ENCODE measurements at regions not wholly inside any gene's neighbourhood (a gene's known extent, or its start where the extent isn't known, plus 50 kb on each side); places are given as distances from the start of the nearest gene placed in this dataset.

DNA sequence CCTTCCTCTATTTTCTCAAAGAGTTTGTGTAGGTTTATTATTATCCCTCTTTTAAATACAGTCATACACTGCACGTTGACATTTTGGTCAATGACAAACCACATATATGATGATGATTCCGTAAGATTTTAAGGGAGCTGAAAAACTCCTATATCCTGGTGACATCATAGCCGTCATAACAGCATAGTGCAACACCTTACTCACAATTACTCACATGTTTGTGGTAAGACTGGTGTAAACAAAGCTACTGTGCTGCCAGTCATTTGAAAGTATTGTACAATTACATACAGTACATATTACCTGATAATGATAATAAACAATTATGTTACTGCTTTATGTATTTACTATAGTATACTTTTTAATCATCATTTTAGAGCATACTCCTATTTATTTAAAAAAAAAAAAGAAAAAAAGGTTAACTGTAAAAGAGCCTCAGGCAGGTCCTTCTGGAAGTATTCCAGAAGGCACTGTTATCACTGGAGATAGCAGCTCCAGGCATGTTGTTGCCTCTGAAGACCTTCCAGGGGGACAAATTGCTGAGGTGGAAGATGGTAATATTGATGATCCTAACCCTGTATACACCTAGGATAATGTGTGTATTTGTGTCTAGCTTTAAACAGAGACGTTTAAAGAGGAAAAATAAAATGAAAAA lies 123.3 kb upstream of the CDK1 start:
- Histone ChIP-seq H3K36me3 (no peaks in the 10 kb centered on the region), H3K27ac (no peak overlapping the region), H3K9me3 (peaks cover 0 to 20% (median 0%) of the 10 kb centered on the region in 12 donors), H3K4me1 (no peaks in the 10 kb centered on the region), H3K27me3 (no peaks in the 10 kb centered on the region), H3K4me3 (no peak overlapping the region)
- TF ChIP-seq, protein P1, sequence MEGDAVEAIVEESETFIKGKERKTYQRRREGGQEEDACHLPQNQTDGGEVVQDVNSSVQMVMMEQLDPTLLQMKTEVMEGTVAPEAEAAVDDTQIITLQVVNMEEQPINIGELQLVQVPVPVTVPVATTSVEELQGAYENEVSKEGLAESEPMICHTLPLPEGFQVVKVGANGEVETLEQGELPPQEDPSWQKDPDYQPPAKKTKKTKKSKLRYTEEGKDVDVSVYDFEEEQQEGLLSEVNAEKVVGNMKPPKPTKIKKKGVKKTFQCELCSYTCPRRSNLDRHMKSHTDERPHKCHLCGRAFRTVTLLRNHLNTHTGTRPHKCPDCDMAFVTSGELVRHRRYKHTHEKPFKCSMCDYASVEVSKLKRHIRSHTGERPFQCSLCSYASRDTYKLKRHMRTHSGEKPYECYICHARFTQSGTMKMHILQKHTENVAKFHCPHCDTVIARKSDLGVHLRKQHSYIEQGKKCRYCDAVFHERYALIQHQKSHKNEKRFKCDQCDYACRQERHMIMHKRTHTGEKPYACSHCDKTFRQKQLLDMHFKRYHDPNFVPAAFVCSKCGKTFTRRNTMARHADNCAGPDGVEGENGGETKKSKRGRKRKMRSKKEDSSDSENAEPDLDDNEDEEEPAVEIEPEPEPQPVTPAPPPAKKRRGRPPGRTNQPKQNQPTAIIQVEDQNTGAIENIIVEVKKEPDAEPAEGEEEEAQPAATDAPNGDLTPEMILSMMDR (IDR thresholded peaks at IDR 0.05): no peak
- no peak for TF ChIP-seq POLR2A (IDR thresholded peaks at IDR 0.05)
- WGBS, 4 donors: 53 to 71% (median 57%) methylated on average over 4 of the region's 4 CpGs
- no peak for ATAC-seq
- DNase-seq: no peak
- intact Hi-C loops (cut with DNase I): loop anchor here in 1 of 10 donors (10.0 kb wide), 1 partner anchor 560 kb away; no protein-coding TSS in a partner anchor

GRCh38 chr10:60652628-60653027 lies 125.7 kb upstream of the CDK1 start:
- ATAC-seq (no peak), DNase-seq (no peak)
- Histone ChIP-seq H3K36me3 (no peaks in the 10 kb centered on the region), H3K4me1 (no peaks in the 10 kb centered on the region), H3K4me3 (no peak overlapping the region), H3K27ac (no peak overlapping the region), H3K9me3 (peaks cover 0 to 1% (median 0%) of the 10 kb centered on the region in 12 donors), H3K27me3 (no peaks in the 10 kb centered on the region)
- intact Hi-C loops (cut with DNase I): loop anchor here in 1 of 10 donors (10.0 kb wide), 1 partner anchor 558 kb away; no protein-coding TSS in a partner anchor
- WGBS, 4 donors: 73 to 76% (median 74%) methylated on average over 6 of the region's 6 CpGs
- TF ChIP-seq POLR2A (IDR thresholded peaks at IDR 0.05): no peak
- TF ChIP-seq, protein P1 (IDR thresholded peaks at IDR 0.05): no peak

DNA sequence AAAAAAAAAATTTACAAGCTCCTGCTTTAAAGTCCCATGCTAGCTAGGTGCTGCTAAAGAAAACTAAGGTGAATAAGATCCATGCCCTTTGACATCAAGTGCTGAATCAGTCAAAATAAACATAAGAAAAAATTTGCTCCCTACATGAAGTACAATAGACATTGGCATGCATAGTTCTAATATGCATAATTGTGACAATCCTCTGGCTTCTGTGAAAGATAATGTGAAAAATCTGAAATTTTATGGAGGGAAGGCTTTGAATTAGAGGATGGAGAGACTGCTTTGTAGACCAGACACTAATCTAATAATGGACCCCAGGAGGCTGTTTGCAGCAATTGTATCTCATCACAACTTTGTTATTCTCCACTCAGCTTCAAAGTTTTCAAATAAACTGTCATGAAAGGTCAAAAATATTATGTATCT lies 127.9 kb upstream of the CDK1 start:
- no peaks in the 10 kb centered on the region for H3K36me3 ChIP-seq
- ATAC-seq: no peak
- H3K4me1 ChIP-seq: peaks cover 0 to 3% (median 0%) of the 10 kb centered on the region in 12 donors
- no peak overlapping the region for H3K27ac ChIP-seq
- no peaks in the 10 kb centered on the region for H3K9me3 ChIP-seq
- intact Hi-C loops (cut with DNase I): loop anchor here in 1 of 10 donors (10.0 kb wide), 1 partner anchor 556 kb away; no protein-coding TSS in a partner anchor
- no peak overlapping the region for H3K4me3 ChIP-seq
- TF ChIP-seq, protein P1 (IDR thresholded peaks at IDR 0.05): no peak
- no peak for TF ChIP-seq POLR2A (IDR thresholded peaks at IDR 0.05)
- no peak for DNase-seq
- H3K27me3 ChIP-seq: no peaks in the 10 kb centered on the region

DNA sequence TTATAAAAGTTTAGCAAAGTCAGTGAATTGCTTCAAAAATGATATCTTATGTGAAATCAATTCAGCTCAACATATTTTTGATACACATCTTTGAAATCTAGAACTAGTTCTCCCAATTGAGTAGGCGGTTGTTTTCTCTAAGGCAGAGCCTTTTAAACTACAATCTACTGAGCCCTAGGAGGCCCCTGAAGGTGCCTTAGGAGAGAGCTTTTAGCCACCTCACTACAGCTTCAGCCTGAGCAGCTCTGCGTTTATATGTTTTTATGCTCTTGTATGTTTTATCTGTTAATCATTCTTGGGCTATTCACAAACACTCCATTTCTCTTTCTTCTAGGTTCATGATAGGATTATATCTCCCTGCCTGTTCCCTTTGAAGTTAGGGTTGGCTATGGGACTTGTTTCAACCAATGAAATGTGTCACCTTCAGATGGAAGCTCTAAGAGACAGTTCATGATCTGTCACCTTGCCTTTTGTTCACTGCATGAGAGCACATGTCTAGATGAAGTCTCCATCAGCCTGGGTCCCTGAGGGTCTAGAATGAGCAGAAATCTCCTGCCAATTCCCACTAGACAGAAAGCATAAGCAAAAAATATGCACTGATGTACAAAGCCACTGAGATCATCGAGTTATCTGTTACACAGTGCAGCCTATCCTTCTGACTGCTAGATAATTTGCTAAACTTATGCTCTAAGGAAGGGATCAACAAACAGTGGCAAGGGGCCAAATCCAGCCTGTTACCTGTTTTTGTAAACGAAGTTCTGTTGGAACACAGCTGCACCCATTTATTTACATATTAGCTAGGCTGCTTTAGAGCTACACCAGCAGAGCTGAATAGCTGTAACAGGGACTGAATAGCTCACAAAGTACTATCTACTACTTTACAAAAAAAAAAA lies 128.5 kb upstream of the CDK1 start:
- Histone ChIP-seq H3K4me3 (no peak overlapping the region), H3K27ac (no peak overlapping the region), H3K9me3 (no peaks in the 10 kb centered on the region), H3K27me3 (no peaks in the 10 kb centered on the region), H3K36me3 (no peaks in the 10 kb centered on the region), H3K4me1 (peaks cover 0 to 3% (median 0%) of the 10 kb centered on the region in 12 donors)
- ATAC-seq (no peak), DNase-seq (no peak)
- 36 to 49% (median 41%) methylated on average over 4 of the region's 4 CpGs for WGBS, 4 donors
- TF ChIP-seq, protein P1 (IDR thresholded peaks at IDR 0.05): no peak
- no peak for TF ChIP-seq POLR2A (IDR thresholded peaks at IDR 0.05)
- intact Hi-C loops (cut with DNase I): loop anchor here (5.0 to 10.0 kb wide), 9 partner anchors 102 to 1025 kb away; no protein-coding TSS in a partner anchor

Data from heart left ventricle (tissue), 16 donors.